HL-60 (cell line): ENCODE measurements at regions not wholly inside any gene's neighbourhood (a gene's known extent, or its start where the extent isn't known, plus 50 kb on each side); places are given as distances from the start of the nearest gene placed in this dataset.

ENCODE experiments used
- TF ChIP-seq, protein P1 (sequence below): IDR thresholded peaks from one replicate; pipeline ENCODE4 v1.5.1; 2011; ENCODE audit warnings: low read length, control low read depth, inconsistent platforms; ENCODE audit not compliant: insufficient read depth
- TF ChIP-seq, protein P2 (sequence below): IDR thresholded peaks from 2 replicates; pipeline ENCODE4 v1.6.1; 2012; ENCODE audit warnings: low read depth; ENCODE audit not compliant: insufficient replicate concordance

DNA sequence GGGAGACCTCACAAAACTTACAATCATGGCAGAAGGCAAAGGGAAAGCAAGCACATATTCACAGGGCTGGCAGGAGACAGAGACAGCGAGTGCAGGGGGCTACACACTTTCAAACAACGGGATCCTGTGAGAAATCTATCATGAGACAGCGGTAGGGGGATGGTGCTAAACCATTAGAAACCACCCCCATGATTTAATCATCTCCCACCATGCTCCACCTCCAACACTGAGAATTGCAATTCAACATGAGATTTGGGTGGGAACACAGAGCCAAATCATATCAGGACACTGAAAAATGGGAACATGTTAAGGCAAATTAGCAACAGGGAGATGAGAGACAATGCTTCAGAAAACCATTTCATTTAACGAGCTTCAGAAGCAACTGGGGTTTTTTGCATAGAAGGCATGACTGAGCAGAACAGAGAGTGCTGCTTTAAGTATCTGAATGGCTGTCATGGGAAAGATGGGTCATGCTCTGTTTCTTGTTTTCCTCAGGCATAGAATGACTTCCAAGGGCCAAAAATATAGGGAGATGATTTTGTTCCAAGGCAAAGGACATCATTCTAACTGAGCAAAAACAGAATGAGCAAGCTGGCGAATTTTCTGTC, 100.8 kb upstream of the MAP2 start:
- TF ChIP-seq, protein P1, sequence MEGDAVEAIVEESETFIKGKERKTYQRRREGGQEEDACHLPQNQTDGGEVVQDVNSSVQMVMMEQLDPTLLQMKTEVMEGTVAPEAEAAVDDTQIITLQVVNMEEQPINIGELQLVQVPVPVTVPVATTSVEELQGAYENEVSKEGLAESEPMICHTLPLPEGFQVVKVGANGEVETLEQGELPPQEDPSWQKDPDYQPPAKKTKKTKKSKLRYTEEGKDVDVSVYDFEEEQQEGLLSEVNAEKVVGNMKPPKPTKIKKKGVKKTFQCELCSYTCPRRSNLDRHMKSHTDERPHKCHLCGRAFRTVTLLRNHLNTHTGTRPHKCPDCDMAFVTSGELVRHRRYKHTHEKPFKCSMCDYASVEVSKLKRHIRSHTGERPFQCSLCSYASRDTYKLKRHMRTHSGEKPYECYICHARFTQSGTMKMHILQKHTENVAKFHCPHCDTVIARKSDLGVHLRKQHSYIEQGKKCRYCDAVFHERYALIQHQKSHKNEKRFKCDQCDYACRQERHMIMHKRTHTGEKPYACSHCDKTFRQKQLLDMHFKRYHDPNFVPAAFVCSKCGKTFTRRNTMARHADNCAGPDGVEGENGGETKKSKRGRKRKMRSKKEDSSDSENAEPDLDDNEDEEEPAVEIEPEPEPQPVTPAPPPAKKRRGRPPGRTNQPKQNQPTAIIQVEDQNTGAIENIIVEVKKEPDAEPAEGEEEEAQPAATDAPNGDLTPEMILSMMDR = no peak
- TF ChIP-seq, protein P2, sequence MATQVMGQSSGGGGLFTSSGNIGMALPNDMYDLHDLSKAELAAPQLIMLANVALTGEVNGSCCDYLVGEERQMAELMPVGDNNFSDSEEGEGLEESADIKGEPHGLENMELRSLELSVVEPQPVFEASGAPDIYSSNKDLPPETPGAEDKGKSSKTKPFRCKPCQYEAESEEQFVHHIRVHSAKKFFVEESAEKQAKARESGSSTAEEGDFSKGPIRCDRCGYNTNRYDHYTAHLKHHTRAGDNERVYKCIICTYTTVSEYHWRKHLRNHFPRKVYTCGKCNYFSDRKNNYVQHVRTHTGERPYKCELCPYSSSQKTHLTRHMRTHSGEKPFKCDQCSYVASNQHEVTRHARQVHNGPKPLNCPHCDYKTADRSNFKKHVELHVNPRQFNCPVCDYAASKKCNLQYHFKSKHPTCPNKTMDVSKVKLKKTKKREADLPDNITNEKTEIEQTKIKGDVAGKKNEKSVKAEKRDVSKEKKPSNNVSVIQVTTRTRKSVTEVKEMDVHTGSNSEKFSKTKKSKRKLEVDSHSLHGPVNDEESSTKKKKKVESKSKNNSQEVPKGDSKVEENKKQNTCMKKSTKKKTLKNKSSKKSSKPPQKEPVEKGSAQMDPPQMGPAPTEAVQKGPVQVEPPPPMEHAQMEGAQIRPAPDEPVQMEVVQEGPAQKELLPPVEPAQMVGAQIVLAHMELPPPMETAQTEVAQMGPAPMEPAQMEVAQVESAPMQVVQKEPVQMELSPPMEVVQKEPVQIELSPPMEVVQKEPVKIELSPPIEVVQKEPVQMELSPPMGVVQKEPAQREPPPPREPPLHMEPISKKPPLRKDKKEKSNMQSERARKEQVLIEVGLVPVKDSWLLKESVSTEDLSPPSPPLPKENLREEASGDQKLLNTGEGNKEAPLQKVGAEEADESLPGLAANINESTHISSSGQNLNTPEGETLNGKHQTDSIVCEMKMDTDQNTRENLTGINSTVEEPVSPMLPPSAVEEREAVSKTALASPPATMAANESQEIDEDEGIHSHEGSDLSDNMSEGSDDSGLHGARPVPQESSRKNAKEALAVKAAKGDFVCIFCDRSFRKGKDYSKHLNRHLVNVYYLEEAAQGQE = no peak
